DND-41 (cell line): ENCODE measurements at regions not wholly inside any gene's neighbourhood (a gene's known extent, or its start where the extent isn't known, plus 50 kb on each side); places are given as distances from the start of the nearest gene placed in this dataset.

ENCODE experiments used
- ATAC-seq: fragments of 200-7000 bp; cut with Tn5 transposase; 3 replicates; pipeline ENCODE4 v1.9.1; 2021; ENCODE audit warnings: low read depth; ENCODE audit not compliant: insufficient read depth
- DNase-seq: peaks from one replicate; pipeline ENCODE4 v3.0.0-alpha.2; 2020
- H2AFZ ChIP-seq: 2 replicates; pipeline ENCODE4 v1.6.0; 2012; ENCODE audit warnings: low read depth, low read length
- H3K27ac ChIP-seq: 2 replicates; pipeline ENCODE4 v1.5.1; 2012; ENCODE audit warnings: low read length, inconsistent platforms
- H3K27me3 ChIP-seq: fragments of 200-600 bp; sonication (generic); 2 replicates; pipeline ENCODE4 v1.6.0; 2012; ENCODE audit warnings: low read length, mild to moderate bottlenecking, inconsistent platforms; ENCODE audit not compliant: insufficient read depth, poor library complexity
- H3K36me3 ChIP-seq: 2 replicates; pipeline ENCODE4 v1.5.1; 2012; ENCODE audit warnings: low read length, inconsistent platforms; ENCODE audit not compliant: insufficient read depth
- H3K4me1 ChIP-seq: 2 replicates; pipeline ENCODE4 v1.5.1; 2012; ENCODE audit warnings: mild to moderate bottlenecking, low read length; ENCODE audit not compliant: insufficient read depth
- H3K4me2 ChIP-seq: 2 replicates; pipeline ENCODE4 v1.6.0; 2012; ENCODE audit warnings: mild to moderate bottlenecking, moderate library complexity, low read length, inconsistent platforms; ENCODE audit not compliant: insufficient read depth
- H3K4me3 ChIP-seq, 2 experiments: fragments of 200-600 bp in 1 of 2; shearing (Covaris generic) in 1 of 2; 2 replicates each; pipeline ENCODE4 v1.5.1; 2012 to 2016; ENCODE audit warnings: inconsistent platforms in 2 of 2, low read length in 2 of 2, mild to moderate bottlenecking in 2 of 2, low read depth in 1 of 2, moderate library complexity in 1 of 2
- H3K79me2 ChIP-seq: 2 replicates; pipeline ENCODE4 v1.6.0; 2012; ENCODE audit warnings: low read length, inconsistent platforms; ENCODE audit not compliant: insufficient read depth
- H3K9ac ChIP-seq: 2 replicates; pipeline ENCODE4 v1.6.0; 2012; ENCODE audit warnings: low read depth, mild to moderate bottlenecking, inconsistent platforms, low read length, moderate library complexity
- H3K9me3 ChIP-seq: 2 replicates; pipeline ENCODE4 v1.5.1; 2012; ENCODE audit warnings: low read length, moderate library complexity, mild to moderate bottlenecking, inconsistent platforms; ENCODE audit not compliant: insufficient read depth, severe bottlenecking
- H4K20me1 ChIP-seq: 2 replicates; pipeline ENCODE4 v1.6.0; 2012; ENCODE audit warnings: low read length; ENCODE audit not compliant: insufficient read depth
- CTCF ChIP-seq: IDR thresholded peaks from 2 replicates; pipeline ENCODE4 v1.5.1; 2012; ENCODE audit warnings: borderline replicate concordance, low read length, moderate library complexity, mild to moderate bottlenecking; ENCODE audit not compliant: poor library complexity, severe bottlenecking; ENCODE audit errors: extremely low read depth
- EZH2 ChIP-seq: IDR thresholded peaks from 3 replicates; pipeline ENCODE4 v1.6.1; 2012; ENCODE audit warnings: borderline replicate concordance, low read depth, mild to moderate bottlenecking, moderate library complexity, low read length, inconsistent platforms; ENCODE audit not compliant: severe bottlenecking

GRCh38 chr5:175021841-175022625, 297.7 kb downstream of the MSX2 start:
- no peak overlapping the region for H3K4me2 ChIP-seq
- no peaks in the 10 kb centered on the region for H3K36me3 ChIP-seq
- H3K27ac ChIP-seq, result no peak overlapping the region
- no peaks in the 10 kb centered on the region for H3K79me2 ChIP-seq
- no peak overlapping the region for H3K9ac ChIP-seq
- H3K9me3 ChIP-seq, result no peaks in the 10 kb centered on the region
- no peak overlapping the region for H3K4me3 ChIP-seq
- TF ChIP-seq EZH2 (no peak), CTCF (no peak)
- no peak overlapping the region for H2AFZ ChIP-seq
- DNase-seq (no peak), ATAC-seq (no peak)
- no peaks in the 10 kb centered on the region for H3K4me1 ChIP-seq
- no peaks in the 10 kb centered on the region for H4K20me1 ChIP-seq
- no peaks in the 10 kb centered on the region for H3K27me3 ChIP-seq

- no peak overlapping the region for H2AFZ ChIP-seq
- H3K4me3 ChIP-seq, result no peak overlapping the region
- H3K9ac ChIP-seq, result no peak overlapping the region
- DNase-seq (no peak), ATAC-seq (no peak)
- H3K36me3 ChIP-seq, result no peaks in the 10 kb centered on the region
- no peaks in the 10 kb centered on the region for H3K27me3 ChIP-seq
- H3K4me1 ChIP-seq, result no peaks in the 10 kb centered on the region
- no peaks in the 10 kb centered on the region for H4K20me1 ChIP-seq
- no peaks in the 10 kb centered on the region for H3K9me3 ChIP-seq
- no peaks in the 10 kb centered on the region for H3K79me2 ChIP-seq
- H3K27ac ChIP-seq, result no peak overlapping the region
- TF ChIP-seq CTCF (no peak), EZH2 (no peak)
- no peak overlapping the region for H3K4me2 ChIP-seq
Measured at GRCh38 chr5:175021321-175021720, 296.9 kb downstream of the MSX2 start.

- H3K4me1 ChIP-seq, result no peaks in the 10 kb centered on the region
- no peaks in the 10 kb centered on the region for H4K20me1 ChIP-seq
- no peaks in the 10 kb centered on the region for H3K36me3 ChIP-seq
- H3K27me3 ChIP-seq, result peaks cover 4% of the 10 kb centered on the region
- no peak overlapping the region for H3K27ac ChIP-seq
- no peak for TF ChIP-seq EZH2
- DNase-seq (no peak), ATAC-seq (no peak)
- no peaks in the 10 kb centered on the region for H3K79me2 ChIP-seq
- no peaks in the 10 kb centered on the region for H3K9me3 ChIP-seq
- no peak overlapping the region for H3K9ac ChIP-seq
- no peak overlapping the region for H3K4me3 ChIP-seq
- H3K4me2 ChIP-seq, result no peak overlapping the region
- H2AFZ ChIP-seq, result no peak overlapping the region
Measured at GRCh38 chr5:175015028-175015685, 290.8 kb downstream of the MSX2 start.

GRCh38 chr5:175013251-175013650, 288.9 kb downstream of the MSX2 start:
- no peak overlapping the region for H3K4me2 ChIP-seq
- H3K79me2 ChIP-seq, result no peaks in the 10 kb centered on the region
- H2AFZ ChIP-seq, result no peak overlapping the region
- no peaks in the 10 kb centered on the region for H3K4me1 ChIP-seq
- H3K27ac ChIP-seq, result no peak overlapping the region
- H4K20me1 ChIP-seq, result no peaks in the 10 kb centered on the region
- H3K9me3 ChIP-seq, result no peaks in the 10 kb centered on the region
- no peaks in the 10 kb centered on the region for H3K36me3 ChIP-seq
- H3K27me3 ChIP-seq, result peaks cover 4% of the 10 kb centered on the region
- H3K9ac ChIP-seq, result no peak overlapping the region
- DNase-seq (no peak), ATAC-seq (no peak)
- H3K4me3 ChIP-seq, result no peak overlapping the region
- TF ChIP-seq CTCF (no peak), EZH2 (no peak)
